Breast epithelium (tissue), 3 donors: ENCODE measurements at regions not wholly inside any gene's neighbourhood (a gene's known extent, or its start where the extent isn't known, plus 50 kb on each side); places are given as distances from the start of the nearest gene placed in this dataset.

Experiments
- CTCF ChIP-seq, 3 donors: fragments of 450-650 bp; IDR thresholded peaks; one replicate each; pipeline ENCODE4 v1.5.1; 2016 to 2017; ENCODE audit warnings: antibody characterized with exemption in 3 of 3, mild to moderate bottlenecking in 3 of 3, moderate library complexity in 3 of 3
- POLR2A ChIP-seq: fragments of 450-650 bp; IDR thresholded peaks from one replicate; pipeline ENCODE4 v1.6.1; 2016; ENCODE audit warnings: antibody characterized with exemption, mild to moderate bottlenecking, moderate library complexity
- POLR2AphosphoS5 ChIP-seq, 3 donors: sonication (generic); formaldehyde crosslinking; IDR thresholded peaks; one replicate each; pipeline ENCODE4 v1.6.1; 2017; ENCODE audit warnings: antibody characterized with exemption in 3 of 3

- TF ChIP-seq POLR2AphosphoS5 (IDR thresholded peaks at IDR 0.05) (no peak), CTCF (IDR thresholded peaks at IDR 0.05) (no peak), POLR2A (no peak)
Observed at GRCh38 chr15:38945551-38946298, 381.1 kb upstream of the RASGRP1 start.
